Colonic mucosa (tissue), 4 donors: ENCODE measurements at regions not wholly inside any gene's neighbourhood (a gene's known extent, or its start where the extent isn't known, plus 50 kb on each side); places are given as distances from the start of the nearest gene placed in this dataset.

Experiments used
- DNase-seq: peaks from one replicate; pipeline ENCODE4 v3.0.0-alpha.2; 2020
- H3K27ac ChIP-seq: fragments of 200-600 bp; one replicate; pipeline ENCODE4 v1.8.0; 2021
- H3K27me3 ChIP-seq: fragments of 200-600 bp; one replicate; pipeline ENCODE4 v1.8.0; 2021
- H3K36me3 ChIP-seq: fragments of 200-600 bp; one replicate; pipeline ENCODE4 v1.8.0; 2021
- H3K4me1 ChIP-seq: fragments of 200-600 bp; one replicate; pipeline ENCODE4 v1.8.0; 2021; ENCODE audit warnings: mild to moderate bottlenecking
- H3K4me3 ChIP-seq: fragments of 200-600 bp; one replicate; pipeline ENCODE4 v1.8.0; 2021
- H3K9ac ChIP-seq, 2 donors: one replicate each; pipeline ENCODE4 v1.7.0; 2013; ENCODE audit warnings: control low read depth in 2 of 2, low read depth in 2 of 2, low read length in 2 of 2
- H3K9me3 ChIP-seq: fragments of 200-600 bp; one replicate; pipeline ENCODE4 v1.8.0; 2021
- CTCF ChIP-seq: fragments of 200-600 bp; IDR thresholded peaks from one replicate; pipeline ENCODE4 v1.8.0; 2022; ENCODE audit warnings: antibody characterized with exemption, mild to moderate bottlenecking
- intact Hi-C: fragments of 100-400 bp; cut with DNase I; formaldehyde crosslinking; loops from one replicate; pipeline ENCODE4 v1.14.1; 2022
- donor health status: healthy.
- donor health status: DM: no; HTN: no; CAD: no.
- donor health status: DM: no; HTN: no; CAD: no.

GRCh38 chr21:27447843-27448242, 481.0 kb upstream of the ADAMTS5 start:
- intact Hi-C loops: no loop called here
- no peak overlapping the region for H3K27ac ChIP-seq
- no peak for DNase-seq
- no peak for TF ChIP-seq CTCF
- H3K27me3 ChIP-seq: no peaks in the 10 kb centered on the region
- no peaks in the 10 kb centered on the region for H3K36me3 ChIP-seq
- no peak overlapping the region for H3K9ac ChIP-seq
- no peaks in the 10 kb centered on the region for H3K9me3 ChIP-seq
- H3K4me1 ChIP-seq: no peaks in the 10 kb centered on the region
- H3K4me3 ChIP-seq: no peak overlapping the region

GRCh38 chr21:27429710-27430341, 462.9 kb upstream of the ADAMTS5 start:
- no peak overlapping the region for H3K27ac ChIP-seq
- H3K4me3 ChIP-seq: no peak overlapping the region
- no peaks in the 10 kb centered on the region for H3K9me3 ChIP-seq
- intact Hi-C loops: no loop called here
- TF ChIP-seq CTCF: no peak
- no peaks in the 10 kb centered on the region for H3K4me1 ChIP-seq
- no peak overlapping the region for H3K9ac ChIP-seq
- H3K36me3 ChIP-seq: no peaks in the 10 kb centered on the region
- H3K27me3 ChIP-seq: no peaks in the 10 kb centered on the region
- DNase-seq: no peak

GRCh38 chr21:27426196-27426595, 459.3 kb upstream of the ADAMTS5 start:
- Histone ChIP-seq H3K4me3 (no peak overlapping the region), H3K36me3 (no peaks in the 10 kb centered on the region), H3K27me3 (no peaks in the 10 kb centered on the region), H3K27ac (no peak overlapping the region), H3K4me1 (no peaks in the 10 kb centered on the region), H3K9me3 (no peaks in the 10 kb centered on the region), H3K9ac (no peak overlapping the region)
- intact Hi-C loops: no loop called here
- no peak for DNase-seq
- TF ChIP-seq CTCF: no peak

- intact Hi-C loops: no loop called here
- Histone ChIP-seq H3K27me3 (no peaks in the 10 kb centered on the region), H3K9me3 (no peaks in the 10 kb centered on the region), H3K4me3 (no peak overlapping the region), H3K4me1 (no peaks in the 10 kb centered on the region), H3K36me3 (no peaks in the 10 kb centered on the region), H3K9ac (no peak overlapping the region), H3K27ac (no peak overlapping the region)
- TF ChIP-seq CTCF: no peak
- no peak for DNase-seq
Measured at GRCh38 chr21:27425574-27425973, 458.7 kb upstream of the ADAMTS5 start.

- Histone ChIP-seq H3K27me3 (no peaks in the 10 kb centered on the region), H3K4me3 (no peak overlapping the region), H3K36me3 (no peaks in the 10 kb centered on the region), H3K9me3 (no peaks in the 10 kb centered on the region), H3K27ac (no peak overlapping the region), H3K4me1 (no peaks in the 10 kb centered on the region), H3K9ac (no peak overlapping the region)
- intact Hi-C loops: no loop called here
- no peak for TF ChIP-seq CTCF
- DNase-seq: no peak
Measured at GRCh38 chr21:27425172-27425571, 458.3 kb upstream of the ADAMTS5 start.
